Sigmoid colon (tissue), 4 donors: ENCODE measurements at regions not wholly inside any gene's neighbourhood (a gene's known extent, or its start where the extent isn't known, plus 50 kb on each side); places are given as distances from the start of the nearest gene placed in this dataset.

Experiments
- EP300 ChIP-seq, 4 donors: sonication (generic); formaldehyde crosslinking; IDR thresholded peaks; one replicate each; pipeline ENCODE4 v1.6.1; 2017; ENCODE audit warnings: antibody characterized with exemption in 4 of 4
- POLR2A ChIP-seq, 2 donors: fragments of 450-650 bp; IDR thresholded peaks; one replicate each; pipeline ENCODE4 v1.6.1; 2016; ENCODE audit warnings: antibody characterized with exemption in 2 of 2, mild to moderate bottlenecking in 2 of 2, moderate library complexity in 2 of 2
- TF ChIP-seq, protein P1 (sequence below), 4 experiments: fragments of 450-650 bp in 3 of 4; fragments of 200-600 bp in 1 of 4; IDR thresholded peaks; one replicate each; pipeline ENCODE4 v1.5.1; 2016 to 2019; ENCODE audit warnings: antibody characterized with exemption in 4 of 4, mild to moderate bottlenecking in 3 of 4, moderate library complexity in 2 of 4

DNA sequence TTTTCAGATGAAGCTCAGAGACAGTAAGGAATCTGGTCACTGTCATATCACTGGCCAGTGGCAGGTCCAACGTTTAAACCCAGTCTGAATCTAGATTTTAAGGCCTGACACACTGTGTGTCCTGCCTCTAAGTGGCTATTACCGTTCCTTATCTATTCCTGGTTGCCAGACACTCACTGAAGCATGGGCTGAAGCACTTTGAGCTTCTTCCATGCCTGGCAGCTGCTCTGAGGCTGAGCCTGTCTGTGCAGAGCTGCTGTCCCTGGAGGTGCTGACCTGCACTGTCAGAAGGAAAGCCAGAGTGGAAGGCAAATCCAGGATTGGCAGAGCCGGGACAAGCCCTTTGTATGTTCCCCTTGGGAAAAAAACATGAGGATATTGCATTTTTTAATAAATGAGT is 109.2 kb upstream of the SLC7A1 start:
- TF ChIP-seq, protein P1, sequence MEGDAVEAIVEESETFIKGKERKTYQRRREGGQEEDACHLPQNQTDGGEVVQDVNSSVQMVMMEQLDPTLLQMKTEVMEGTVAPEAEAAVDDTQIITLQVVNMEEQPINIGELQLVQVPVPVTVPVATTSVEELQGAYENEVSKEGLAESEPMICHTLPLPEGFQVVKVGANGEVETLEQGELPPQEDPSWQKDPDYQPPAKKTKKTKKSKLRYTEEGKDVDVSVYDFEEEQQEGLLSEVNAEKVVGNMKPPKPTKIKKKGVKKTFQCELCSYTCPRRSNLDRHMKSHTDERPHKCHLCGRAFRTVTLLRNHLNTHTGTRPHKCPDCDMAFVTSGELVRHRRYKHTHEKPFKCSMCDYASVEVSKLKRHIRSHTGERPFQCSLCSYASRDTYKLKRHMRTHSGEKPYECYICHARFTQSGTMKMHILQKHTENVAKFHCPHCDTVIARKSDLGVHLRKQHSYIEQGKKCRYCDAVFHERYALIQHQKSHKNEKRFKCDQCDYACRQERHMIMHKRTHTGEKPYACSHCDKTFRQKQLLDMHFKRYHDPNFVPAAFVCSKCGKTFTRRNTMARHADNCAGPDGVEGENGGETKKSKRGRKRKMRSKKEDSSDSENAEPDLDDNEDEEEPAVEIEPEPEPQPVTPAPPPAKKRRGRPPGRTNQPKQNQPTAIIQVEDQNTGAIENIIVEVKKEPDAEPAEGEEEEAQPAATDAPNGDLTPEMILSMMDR (IDR thresholded peaks at IDR 0.05) = no peak
- TF ChIP-seq POLR2A (IDR thresholded peaks at IDR 0.05) = no peak
- TF ChIP-seq EP300 (IDR thresholded peaks at IDR 0.05) = no peak
